ENCODE measurements at regions not wholly inside any gene's neighbourhood (a gene's known extent, or its start where the extent isn't known, plus 50 kb on each side); places are given as distances from the start of the nearest gene placed in this dataset.
"Not testable (repeated sequence)": the region's sequence is repeated elsewhere in the genome, so short reads cannot be mapped to it uniquely, and the experiment has no call there.

DNA sequence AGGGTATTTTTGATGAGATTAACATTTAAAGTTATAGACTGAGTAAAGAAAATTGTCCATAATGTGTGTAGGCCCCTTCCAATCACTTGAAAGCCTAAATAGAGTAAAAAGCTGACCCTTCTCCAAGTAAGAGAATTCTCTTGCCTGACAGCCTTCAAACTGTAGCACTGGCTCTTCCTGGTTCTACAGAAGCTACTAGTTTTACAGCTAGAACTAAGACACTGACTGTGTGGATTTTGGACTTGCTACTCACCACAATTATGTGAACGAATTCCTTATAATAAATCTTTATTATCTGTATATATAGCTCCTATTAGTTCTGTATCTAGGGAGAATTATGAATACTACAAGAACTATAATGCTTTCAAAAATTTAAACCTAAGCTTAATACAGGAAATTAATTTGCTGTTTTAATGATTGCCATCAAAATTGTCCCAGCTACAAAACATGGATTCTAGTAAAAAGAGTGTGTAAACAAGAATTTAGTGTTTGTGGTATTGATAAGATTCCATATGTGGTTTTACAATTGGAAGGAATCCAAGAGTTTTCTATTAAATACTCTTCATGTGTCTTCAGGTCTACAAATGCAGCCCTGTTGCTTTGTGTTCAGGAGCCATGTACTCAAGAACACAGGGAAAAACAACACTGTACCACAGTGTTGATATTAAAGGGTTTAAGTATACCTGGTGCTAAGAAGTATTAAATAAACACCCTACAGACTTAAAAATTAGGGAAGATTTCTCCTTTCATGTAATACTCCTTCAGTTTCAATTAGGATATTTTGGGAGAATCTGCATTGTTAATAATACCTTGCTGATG lies 366.5 kb downstream of the CXXC4 start:
- DNase-seq, result no peak

DNA sequence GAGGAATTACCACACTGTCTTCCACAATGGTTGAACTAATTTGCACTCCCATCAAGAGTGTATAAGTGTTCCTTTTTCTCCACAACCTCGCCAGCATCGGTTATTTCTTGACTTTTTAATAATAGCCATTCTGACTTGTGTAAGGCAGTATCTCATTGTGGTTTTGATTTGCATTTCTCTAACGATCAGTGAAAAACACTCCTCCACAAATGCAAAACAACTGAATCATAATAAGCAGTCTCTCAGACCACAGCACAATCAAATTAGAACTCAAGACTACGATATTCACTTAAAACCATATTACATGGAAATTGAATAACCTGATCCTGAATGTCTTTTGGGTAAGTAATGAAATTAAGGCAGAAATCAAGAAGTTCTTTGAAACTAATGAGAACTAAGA lies 371.7 kb downstream of the CXXC4 start:
- no peak for DNase-seq

DNA sequence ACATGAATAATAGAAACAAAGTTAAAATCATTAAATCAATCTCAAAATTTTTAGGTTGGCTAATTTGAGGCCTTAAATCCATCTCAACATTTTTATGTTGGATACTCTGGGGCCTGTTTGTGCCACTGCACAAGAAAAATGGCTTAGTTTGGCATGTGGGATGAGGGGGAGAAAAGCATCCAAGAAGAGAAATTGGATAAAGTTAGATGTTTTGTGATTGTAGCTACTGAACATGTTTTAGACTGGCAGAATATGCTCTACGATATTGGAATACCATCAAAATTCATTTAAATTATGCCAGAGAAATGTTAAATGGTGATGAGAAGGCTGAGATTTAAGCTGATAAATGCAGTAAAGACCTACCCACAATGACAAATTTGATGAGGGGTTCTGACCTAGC lies 376.9 kb downstream of the CXXC4 start:
- no peak for DNase-seq

DNA sequence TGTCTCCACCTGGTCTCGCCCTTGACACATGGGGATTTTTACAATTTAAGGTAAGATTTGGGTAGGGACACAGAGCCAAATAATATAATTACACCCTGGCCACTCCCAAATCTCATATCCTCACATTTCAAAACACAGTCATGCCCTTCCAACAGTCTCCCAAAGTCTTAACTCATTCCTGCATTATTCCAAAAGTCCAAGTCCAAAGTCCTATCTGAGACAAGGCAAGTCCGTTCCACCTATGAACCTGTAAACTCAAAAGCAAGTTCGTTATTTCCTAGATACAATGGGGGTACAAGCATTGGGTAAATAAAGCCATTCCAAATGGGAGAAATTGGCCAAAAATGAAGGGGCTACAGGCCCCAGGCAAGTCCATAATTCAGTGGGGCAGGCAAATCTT lies 380.8 kb downstream of the CXXC4 start:
- DNase-seq, result no peak

DNA sequence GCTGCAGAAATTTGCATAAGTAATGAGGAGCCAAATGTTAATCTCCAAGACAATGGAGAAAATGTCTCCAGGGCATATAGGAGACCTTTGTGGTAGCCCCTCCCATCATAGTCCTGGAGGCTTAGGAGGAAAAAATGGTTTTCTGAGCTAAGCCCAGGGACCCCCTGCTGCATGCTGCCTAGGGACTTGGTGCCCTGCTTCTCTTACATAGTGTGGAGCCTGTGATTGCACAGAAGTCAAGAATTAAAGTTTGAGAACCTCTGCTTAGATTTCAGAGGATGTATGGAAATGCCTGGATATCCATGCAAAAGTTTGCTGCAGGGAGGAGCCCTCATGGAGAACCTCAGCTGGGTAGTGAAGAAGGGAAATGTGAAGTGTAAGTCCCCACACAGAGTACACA lies 379.4 kb upstream of the TACR3 start:
- no peak for DNase-seq

DNA sequence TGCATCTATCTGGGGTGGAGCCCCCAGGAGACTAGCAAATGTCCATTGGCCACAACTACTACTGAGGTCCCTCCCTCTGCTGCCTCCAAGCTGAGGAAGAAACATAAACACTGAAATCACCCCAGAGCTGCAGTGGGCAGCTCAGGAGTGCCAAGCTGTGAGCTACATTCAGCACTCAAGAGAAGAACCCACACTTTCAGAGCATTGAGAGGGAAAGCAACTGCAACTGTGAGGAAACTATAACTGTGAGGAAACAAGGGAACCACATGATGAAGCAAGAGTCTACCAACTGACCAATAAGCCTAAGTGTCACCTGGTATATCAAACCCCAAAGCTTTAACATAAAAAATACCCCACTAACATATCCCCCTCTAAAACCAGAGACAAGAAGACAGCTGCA lies 373.5 kb upstream of the TACR3 start:
- no peak for DNase-seq

DNA sequence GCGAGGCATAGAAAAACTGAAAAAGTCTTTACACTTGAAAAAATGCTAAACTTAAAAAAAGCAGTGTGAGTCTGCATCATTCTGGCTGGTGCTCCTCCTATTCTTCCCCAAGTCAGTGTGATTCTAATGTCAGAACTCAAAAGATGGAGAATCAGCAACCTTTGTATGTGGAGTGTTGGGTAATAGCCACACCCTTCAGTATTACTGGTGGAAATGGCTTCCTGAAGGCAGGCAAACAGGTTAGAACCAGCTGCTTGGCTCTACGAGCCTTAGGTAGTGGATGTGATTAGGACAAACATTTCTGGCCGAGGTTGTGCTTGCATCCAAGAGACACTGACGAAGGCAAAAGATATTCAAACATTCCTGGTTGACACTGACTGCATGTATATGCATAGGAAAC lies 353.4 kb upstream of the TACR3 start:
- DNase-seq, result no peak

DNA sequence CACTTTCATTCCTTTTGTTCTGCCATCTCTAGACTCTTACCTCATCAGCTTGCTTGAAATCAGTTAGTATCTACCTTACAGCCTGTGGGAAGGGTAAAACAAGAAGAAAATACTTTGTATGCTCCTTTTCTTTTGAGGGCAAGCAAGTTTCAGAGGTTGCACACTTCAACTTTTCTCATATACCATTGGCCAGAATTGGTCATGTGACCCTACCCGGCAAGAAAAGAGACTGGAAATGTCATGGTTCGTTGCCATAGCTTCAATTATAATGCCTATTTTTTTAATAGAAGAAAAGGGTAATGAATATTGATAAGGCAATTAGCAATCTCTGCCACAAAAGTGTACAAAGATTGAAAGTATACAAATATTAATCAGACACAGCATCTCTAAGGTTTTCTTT lies 346.7 kb upstream of the TACR3 start:
- no peak for DNase-seq

DNA sequence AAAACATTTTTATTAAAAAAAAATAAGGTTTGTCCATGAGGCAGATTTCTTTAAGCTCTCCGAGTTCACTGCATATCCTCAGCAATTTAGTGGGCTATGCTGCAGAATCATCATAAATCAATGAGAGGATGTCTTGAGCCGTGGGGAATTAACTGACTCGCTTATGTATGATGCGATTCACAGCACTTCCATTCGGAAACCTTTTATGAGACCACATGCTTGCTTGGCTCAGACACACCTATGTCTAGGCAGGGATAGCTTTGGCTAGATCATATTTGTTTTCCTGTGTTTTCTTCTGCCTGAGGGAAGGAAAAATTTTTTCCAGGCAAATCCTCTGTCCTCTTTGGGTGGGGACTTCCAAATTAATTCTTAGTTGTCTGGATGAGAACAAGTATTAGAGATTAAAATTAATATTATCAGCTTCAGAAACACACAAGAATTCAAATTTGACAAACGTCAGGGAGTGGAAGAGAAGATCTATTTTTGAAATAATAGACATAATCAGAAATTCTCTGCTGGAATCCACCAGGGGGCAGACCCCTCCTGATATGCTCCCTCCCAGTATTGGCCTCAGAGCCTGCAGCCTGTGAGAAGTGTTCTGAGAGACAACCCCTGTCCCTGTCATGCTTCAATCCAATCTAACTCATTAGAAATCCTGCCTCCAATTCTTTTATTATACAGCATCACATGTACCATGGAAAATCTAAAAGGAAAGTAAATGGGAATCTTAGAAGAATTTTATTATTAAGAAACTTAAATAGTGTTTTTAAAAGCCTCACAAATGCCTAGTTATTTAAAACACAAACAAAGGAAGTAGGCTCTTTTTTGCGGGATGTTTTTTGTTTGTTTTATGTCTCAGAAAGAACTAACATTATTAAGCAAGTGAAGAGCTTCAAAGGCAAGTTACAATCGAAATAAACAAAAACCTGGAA lies 345.1 kb upstream of the TACR3 start:
- DNase-seq, result peak; percentile 4

DNA sequence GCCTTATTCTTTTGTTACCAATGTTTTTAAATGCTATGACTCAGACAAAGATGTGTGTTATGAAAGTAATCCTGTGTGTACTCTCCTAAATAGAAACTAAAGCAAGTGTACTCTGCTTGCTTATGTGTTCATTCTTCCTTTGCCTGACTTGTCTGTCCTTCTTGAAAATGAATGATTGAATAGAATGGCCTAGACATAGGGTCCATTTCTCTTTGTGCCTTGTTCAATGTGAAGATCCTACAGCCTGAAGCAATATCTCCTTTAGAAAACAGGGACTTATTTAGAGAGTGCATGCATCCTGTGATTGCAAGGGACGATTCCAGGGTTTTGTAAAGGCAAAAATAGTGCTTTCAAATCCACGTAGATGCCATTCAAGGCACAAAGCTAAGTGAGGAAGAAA lies 343.6 kb upstream of the TACR3 start:
- no peak for DNase-seq

DNA sequence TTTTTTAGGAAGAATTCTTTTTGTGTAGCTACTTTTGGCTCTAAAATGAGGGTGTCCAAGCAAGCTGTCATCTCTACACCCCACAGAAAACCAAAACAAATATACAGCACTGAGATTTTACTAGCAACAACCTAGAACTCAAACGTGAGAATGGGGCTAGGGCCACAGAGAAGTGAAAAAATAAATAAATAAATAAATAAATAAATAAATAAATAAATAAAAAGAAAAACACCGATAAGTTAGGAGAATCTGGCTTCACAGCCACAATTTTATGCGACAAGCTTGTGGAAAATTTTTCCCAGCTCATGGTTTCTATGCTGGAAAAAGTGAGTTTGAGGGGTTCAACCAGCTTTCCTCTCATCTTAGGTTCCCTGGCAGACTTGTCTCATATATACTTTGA lies 324.6 kb upstream of the TACR3 start:
- DNase-seq, result no peak

DNA sequence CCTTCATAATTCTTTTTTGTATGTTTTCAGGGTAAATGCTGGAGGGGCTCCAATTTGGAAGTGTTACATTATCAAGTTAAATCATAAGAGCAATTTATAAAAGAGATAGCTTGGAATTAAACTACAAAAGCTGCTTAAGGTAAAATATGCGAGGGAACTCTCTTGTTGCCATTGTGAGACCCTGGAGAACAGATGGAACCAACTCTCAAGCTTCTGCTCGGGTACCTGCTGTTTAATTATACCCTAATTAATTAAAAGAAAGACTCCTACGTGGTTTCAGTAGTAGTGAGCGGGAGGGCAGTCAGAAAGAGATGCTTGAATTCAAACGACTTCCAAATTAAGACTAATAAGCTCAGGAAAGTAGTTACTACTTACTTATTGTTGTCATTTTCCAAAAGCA lies 313.1 kb upstream of the TACR3 start:
- DNase-seq, result no peak

DNA sequence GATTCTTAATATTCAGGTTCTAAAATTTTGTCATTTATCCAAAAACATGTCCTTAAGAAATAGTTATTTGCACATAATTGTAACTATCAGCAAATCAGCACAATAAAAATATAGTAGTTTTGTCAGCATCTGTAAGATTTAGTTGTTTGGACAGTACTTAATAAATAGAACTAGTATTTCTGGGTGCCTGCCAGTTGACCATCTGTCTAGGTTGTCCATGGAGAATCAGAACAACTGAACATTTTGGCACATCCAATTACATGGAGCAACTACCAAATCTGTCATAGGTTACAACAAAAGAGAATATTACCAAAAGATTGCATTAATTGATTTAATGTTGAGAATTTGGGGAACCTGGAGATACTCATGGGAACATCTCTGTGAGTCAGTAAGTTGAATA lies 305.5 kb upstream of the TACR3 start:
- no peak for DNase-seq

DNA sequence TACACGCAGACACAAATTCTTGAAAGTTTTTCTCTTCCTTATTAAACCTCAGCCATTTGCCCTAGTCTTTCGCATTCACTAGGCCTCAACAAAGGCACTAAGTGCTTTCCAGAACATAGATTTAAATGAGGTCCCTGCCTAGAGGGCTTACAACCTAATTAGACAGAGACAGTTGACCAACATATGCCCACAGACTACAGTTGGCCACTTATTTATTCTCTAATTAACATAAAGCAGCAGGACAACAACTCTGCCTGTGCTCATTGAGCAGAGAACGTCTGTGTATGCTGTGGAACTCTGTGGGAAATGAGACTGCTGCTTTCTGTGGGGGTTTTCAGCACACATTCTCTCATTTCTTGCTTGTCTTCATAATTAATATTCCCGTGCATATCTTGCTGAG lies 303.0 kb upstream of the TACR3 start:
- no peak for DNase-seq

DNA sequence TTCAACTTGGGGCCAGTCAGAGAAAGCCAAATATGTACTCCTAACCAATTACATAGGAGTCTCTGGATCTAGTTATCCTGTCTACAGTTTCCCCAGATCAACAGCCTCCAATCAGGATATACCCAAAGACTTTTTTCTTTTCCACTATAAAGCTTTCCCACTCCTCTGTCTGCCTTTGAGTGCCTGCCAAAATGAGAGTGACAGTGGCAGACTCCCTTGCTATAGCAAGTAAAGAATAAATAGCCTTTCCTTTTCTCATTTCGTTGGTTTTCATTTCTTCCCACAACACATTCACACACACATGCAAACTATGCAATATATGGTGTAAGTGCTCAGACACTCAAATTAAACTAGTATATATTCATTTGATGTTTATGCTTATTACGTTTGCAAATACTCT lies 302.4 kb upstream of the TACR3 start:
- no peak for DNase-seq

DNA sequence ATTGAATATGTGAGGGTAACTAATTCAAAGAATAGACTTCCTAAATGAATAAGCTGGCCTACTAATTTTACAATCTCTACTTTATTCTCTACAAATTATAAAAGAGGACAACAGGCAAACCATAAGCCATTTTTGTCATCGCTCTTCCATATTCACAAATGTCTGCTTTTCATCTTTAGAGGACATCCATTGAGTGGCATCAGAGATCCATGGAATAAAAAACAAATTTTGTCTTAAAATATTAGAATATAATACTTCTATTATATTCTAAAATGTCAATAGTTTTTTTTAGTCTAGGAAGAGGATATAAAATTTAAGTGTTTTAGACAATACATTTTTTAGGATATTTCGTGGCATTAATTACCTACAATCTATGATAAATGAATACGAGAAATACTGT lies 300.9 kb upstream of the TACR3 start:
- DNase-seq, result no peak

DNA sequence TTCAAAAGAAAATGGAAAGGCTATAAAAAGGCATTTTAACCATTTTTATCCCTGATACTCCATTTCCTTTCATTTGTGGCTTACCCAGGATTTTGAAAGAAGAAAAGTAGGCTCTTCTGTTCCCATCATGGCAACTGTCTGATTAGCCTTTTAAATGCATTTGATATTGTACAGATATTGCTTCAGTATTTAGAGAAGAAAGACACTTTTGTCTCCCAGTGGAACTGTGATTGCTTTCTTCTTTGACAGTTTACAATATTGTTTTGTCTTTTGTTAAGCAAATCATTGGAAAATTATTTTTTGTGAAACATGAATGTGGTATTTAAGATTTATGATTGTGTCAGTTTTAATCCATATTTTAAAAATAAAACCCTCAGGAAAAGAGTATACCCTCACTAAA lies 297.4 kb upstream of the TACR3 start:
- DNase-seq, result no peak

DNA sequence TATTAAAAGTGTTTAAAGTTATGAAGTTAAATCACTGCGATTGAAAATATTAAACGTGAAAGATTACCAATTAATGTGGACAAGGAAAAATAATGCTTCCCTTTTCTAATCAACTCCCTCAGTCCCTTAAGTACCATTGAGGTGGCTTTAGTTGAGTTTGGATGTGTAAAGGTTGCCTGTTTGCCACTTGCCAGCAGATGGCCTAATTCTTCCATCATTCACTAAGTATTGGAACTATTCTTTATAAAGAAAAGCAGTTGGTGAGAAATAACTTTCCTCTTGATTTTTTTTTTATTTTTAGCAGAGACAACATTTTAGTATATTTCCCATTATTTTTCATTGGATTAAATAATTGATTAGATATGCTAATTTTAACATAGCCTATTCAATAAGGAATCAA lies 295.9 kb upstream of the TACR3 start:
- DNase-seq, result no peak

DNA sequence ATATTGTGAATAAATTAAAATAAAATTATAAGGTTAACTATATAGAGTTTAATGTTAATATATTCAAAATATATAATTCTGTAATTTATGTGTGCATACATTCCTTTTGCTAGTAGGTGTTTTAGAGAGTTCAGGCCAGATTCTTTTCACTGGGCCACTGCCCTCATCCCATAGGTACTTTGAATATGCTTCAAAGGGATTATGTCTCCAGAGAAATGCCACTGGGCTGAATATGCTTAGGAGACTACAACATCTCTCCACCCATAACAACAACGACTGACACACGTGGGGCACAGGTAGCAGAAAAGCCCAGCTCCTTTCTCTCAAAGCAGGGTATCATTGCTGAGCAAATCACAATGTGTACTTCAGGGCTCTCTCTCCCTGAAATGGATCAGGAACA lies 290.9 kb upstream of the TACR3 start:
- DNase-seq, result no peak

DNA sequence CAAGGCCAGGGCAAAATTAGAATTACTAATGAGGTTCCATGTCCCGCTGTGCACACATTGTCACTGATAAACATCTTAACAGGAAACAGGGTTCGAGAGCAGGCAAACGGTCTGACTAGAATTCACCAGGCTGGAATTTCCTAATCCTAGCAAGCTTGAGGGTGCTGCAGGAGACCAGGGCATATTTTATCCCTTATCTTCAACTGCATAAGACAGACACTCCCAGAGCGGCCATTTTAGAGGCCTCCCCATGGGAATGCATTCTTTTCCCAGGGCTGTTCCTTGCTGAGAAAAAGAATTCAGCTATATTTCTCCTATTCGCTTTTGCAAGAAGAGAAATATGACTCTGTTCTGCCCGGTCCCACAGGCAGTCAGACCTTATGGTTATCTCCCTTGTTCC lies 282.5 kb upstream of the TACR3 start:
- not testable (repeated sequence) for DNase-seq

DNA sequence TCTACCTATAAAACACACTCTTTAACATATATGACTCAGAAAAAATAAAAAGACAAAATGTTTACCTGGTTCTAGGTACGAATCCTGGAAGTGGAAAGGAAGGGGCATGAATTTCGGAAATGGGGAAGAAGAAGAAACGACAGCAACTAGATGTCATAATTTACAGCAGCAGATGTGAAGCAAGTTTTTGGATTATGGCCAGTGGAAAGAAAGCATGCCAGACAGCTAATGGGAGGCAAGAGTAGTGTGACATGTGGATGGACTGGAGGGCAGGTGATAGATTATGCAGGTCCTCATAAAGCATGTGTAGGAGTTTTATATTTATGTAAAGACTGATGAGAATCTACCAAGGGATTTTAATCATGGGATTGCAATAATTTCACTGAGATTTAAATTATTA lies 279.0 kb upstream of the TACR3 start:
- DNase-seq, result no peak

DNA sequence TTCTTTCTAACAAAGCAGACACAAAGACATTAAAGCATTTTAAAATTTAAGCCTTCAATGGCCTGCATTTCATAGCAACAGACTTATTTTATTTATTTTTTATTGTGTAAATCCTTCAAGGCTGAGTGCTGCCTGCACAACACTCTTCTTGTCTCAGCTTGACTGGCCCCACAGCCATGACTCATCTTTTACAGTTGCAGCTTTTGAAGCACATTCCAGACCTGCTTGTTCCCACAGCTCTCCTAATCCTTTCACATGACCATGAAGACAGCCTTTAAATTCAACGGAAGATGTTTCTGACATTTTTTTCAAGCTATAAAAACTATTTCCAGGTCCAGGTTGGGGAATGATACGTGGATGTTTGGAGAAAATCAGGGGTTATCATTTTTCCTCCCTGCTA lies 276.9 kb upstream of the TACR3 start:
- DNase-seq, result no peak

DNA sequence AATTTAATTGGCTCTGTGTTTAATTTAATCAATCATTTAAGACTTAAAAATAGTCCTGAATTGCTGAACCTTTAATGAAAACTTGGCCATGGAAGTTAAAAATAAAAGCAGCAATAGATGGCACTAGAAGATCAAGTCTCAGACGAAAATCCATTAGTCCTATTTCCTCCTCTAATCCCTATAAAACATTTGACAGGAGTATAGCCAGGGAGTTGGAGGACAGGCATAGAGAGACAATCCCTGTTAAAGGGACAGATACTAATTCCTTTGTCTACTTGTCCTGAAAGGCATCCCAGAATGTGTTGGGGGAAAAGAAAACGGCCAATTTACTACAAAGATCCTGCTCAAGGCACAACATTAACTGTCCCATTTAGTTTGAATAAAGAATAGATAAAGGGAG lies 276.3 kb upstream of the TACR3 start:
- no peak for DNase-seq

DNA sequence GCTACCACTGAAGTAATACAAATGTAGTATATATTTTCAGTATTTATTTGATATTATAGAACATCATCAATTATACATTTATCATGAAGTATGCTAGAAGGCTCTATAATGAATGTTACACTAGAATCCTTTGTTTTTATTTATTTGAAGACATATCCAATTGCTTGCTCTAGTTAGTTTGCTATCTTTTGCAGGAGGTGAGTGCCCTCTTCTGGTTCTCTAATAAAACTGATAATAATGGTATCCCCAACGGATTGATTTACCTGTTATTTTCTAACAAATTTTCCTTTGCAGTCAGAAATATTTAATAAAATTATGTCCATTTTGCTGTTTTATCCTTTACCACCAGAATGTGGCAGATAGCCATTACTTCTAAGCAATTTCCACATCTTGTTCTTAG lies 274.3 kb upstream of the TACR3 start:
- no peak for DNase-seq
